Osteocyte (in vitro differentiated cells): ENCODE measurements at regions not wholly inside any gene's neighbourhood (a gene's known extent, or its start where the extent isn't known, plus 50 kb on each side); places are given as distances from the start of the nearest gene placed in this dataset.

ENCODE experiments used
- DNase-seq: peaks from one replicate; pipeline ENCODE4 v3.0.0; 2021; ENCODE audit warnings: mixed read lengths; ENCODE audit not compliant: unreplicated experiment; ENCODE audit errors: extremely low spot score
- H3K27ac Mint-ChIP-seq: one replicate; pipeline ENCODE4 v1.8.0; 2021; ENCODE audit warnings: mild to moderate bottlenecking, mixed read lengths; ENCODE audit not compliant: unreplicated experiment
- H3K27me3 Mint-ChIP-seq: one replicate; pipeline ENCODE4 v1.8.0; 2021; ENCODE audit warnings: mixed read lengths; ENCODE audit not compliant: unreplicated experiment
- H3K36me3 Mint-ChIP-seq: one replicate; pipeline ENCODE4 v1.8.0; 2021; ENCODE audit warnings: mixed read lengths; ENCODE audit not compliant: unreplicated experiment
- H3K4me1 Mint-ChIP-seq: one replicate; pipeline ENCODE4 v1.8.0; 2021; ENCODE audit warnings: mixed read lengths; ENCODE audit not compliant: unreplicated experiment
- H3K4me3 Mint-ChIP-seq: one replicate; pipeline ENCODE4 v1.8.0; 2021; ENCODE audit warnings: mild to moderate bottlenecking, moderate library complexity, mixed read lengths; ENCODE audit not compliant: unreplicated experiment
- H3K9me3 Mint-ChIP-seq: one replicate; pipeline ENCODE4 v1.8.0; 2021; ENCODE audit warnings: mixed read lengths; ENCODE audit not compliant: unreplicated experiment
- TF ChIP-seq, protein P1 (sequence below): fragments of 200-600 bp; sonication (generic); IDR thresholded peaks from 2 replicates; pipeline ENCODE4 v1.5.0; 2021; ENCODE audit warnings: antibody characterized with exemption, mild to moderate bottlenecking, moderate library complexity

DNA sequence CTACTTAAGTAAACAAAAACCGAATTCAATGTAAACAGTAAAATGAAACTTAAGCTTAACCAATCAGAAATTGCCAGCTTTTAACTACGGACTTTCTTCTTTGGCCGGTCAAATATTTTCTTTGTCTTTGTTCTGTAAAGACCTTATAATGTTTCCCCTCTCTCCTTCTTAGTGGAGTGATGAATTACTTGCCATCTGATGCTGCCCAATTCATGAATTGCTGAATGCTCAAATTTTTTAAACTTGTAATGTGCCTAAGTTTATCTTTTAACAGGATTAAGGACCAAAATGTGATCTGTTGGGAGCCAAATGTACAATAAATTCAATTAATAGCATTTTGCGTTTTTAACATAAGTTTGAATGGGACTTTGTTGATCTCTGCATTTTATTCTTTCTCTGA lies 345.8 kb upstream of the CBLB start:
- Mint-ChIP-seq H3K9me3 (peaks cover 16% of the 10 kb centered on the region), H3K27ac (no peak overlapping the region), H3K27me3 (no peaks in the 10 kb centered on the region), H3K4me3 (no peak overlapping the region), H3K36me3 (no peaks in the 10 kb centered on the region), H3K4me1 (no peaks in the 10 kb centered on the region)
- TF ChIP-seq, protein P1, sequence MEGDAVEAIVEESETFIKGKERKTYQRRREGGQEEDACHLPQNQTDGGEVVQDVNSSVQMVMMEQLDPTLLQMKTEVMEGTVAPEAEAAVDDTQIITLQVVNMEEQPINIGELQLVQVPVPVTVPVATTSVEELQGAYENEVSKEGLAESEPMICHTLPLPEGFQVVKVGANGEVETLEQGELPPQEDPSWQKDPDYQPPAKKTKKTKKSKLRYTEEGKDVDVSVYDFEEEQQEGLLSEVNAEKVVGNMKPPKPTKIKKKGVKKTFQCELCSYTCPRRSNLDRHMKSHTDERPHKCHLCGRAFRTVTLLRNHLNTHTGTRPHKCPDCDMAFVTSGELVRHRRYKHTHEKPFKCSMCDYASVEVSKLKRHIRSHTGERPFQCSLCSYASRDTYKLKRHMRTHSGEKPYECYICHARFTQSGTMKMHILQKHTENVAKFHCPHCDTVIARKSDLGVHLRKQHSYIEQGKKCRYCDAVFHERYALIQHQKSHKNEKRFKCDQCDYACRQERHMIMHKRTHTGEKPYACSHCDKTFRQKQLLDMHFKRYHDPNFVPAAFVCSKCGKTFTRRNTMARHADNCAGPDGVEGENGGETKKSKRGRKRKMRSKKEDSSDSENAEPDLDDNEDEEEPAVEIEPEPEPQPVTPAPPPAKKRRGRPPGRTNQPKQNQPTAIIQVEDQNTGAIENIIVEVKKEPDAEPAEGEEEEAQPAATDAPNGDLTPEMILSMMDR: no peak
- DNase-seq: no peak

DNA sequence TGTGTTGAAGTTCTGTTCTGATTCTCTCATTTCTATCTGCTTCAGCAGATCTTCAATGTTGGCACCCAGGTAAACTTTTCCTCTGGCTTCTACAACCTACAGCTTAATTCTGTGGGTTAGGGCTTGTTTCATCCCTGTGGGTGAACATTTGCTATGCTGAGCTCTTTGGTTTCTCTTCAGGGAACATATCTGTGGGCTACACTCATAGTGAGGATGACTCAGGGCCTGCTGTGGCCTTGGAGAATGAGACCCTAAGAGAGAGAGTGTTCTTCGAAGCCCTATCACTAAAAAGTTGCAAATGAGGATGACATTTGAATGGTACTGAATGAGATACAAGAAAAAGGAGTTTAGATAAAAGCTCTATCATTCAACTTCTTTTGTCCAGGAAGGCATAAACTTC lies 346.2 kb upstream of the CBLB start:
- Mint-ChIP-seq H3K4me1 (no peaks in the 10 kb centered on the region), H3K36me3 (no peaks in the 10 kb centered on the region), H3K4me3 (no peak overlapping the region), H3K27me3 (no peaks in the 10 kb centered on the region), H3K9me3 (peaks cover 16% of the 10 kb centered on the region), H3K27ac (no peak overlapping the region)
- DNase-seq: no peak
- TF ChIP-seq, protein P1: no peak

DNA sequence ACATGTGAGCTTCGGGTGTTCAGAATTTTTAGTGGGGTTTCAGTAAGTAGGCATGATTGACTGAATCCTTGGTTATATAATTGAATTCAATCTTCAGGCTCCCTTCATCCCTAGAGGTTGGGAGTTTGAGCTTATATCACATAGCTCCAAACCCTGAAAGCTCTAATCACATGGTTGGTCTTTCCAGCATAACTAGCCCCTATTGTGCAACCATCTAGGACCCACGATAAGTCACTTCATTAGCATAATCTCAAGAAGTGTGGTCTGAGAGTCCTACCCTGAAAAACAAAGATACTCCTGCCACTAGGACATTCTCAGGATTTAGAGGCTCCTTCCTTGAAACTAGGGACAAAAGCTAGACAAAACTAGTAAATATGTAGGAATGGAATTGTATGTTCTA lies 348.9 kb upstream of the CBLB start:
- H3K27me3 Mint-ChIP-seq: no peaks in the 10 kb centered on the region
- TF ChIP-seq, protein P1: no peak
- peaks cover 35% of the 10 kb centered on the region for H3K9me3 Mint-ChIP-seq
- H3K36me3 Mint-ChIP-seq: peaks cover 4% of the 10 kb centered on the region
- H3K27ac Mint-ChIP-seq: no peak overlapping the region
- no peaks in the 10 kb centered on the region for H3K4me1 Mint-ChIP-seq
- no peak for DNase-seq
- H3K4me3 Mint-ChIP-seq: no peak overlapping the region

DNA sequence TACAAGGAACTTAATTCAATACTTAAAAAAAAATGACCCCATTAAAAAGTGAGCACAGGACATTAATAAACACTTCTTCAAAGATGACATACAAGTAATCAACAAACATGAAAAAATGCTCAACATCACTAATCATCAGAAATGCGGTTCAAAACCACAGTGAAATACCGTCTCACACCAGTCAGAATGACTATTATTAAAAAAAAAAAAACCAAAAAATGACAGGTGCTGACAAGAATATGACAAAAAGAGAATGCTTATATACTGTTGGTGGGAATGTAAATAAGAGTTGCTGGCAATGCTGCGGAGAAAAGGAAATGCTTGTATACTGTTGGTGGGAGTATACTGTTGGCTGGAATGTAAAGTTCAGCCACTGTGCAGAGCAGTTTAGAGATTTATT lies 358.3 kb upstream of the CBLB start:
- Mint-ChIP-seq H3K27me3 (no peaks in the 10 kb centered on the region), H3K4me1 (peaks cover 6% of the 10 kb centered on the region), H3K4me3 (no peak overlapping the region), H3K27ac (no peak overlapping the region), H3K36me3 (peaks cover 3% of the 10 kb centered on the region), H3K9me3 (peaks cover 14% of the 10 kb centered on the region)
- TF ChIP-seq, protein P1: no peak
- DNase-seq: no peak

DNA sequence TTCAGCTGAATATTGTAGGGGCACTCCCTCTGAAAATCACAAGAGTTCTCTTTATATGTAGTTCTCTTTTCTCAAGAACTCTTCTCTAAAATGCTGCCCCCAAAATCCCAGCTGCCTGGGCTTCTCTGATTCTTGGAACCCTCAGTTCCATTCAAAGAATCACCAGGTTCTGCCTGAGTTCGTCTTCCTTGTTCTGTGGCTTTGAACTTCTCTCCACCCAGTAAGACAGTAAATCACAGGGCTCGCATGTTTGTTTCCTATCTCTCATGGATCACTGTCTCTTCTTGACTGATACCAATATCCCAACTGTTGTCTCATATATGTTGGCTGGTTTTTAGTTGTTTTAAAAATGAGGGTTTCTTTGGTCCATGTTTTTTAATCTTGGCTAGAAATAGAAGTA lies 359.5 kb upstream of the CBLB start:
- no peaks in the 10 kb centered on the region for H3K27me3 Mint-ChIP-seq
- peaks cover 6% of the 10 kb centered on the region for H3K9me3 Mint-ChIP-seq
- TF ChIP-seq, protein P1: no peak
- no peak overlapping the region for H3K4me3 Mint-ChIP-seq
- H3K36me3 Mint-ChIP-seq: peaks cover 3% of the 10 kb centered on the region
- H3K27ac Mint-ChIP-seq: no peak overlapping the region
- no peak for DNase-seq
- H3K4me1 Mint-ChIP-seq: peaks cover 6% of the 10 kb centered on the region
